ENCODE measurements at regions not wholly inside any gene's neighbourhood (a gene's known extent, or its start where the extent isn't known, plus 50 kb on each side); places are given as distances from the start of the nearest gene placed in this dataset.

DNA sequence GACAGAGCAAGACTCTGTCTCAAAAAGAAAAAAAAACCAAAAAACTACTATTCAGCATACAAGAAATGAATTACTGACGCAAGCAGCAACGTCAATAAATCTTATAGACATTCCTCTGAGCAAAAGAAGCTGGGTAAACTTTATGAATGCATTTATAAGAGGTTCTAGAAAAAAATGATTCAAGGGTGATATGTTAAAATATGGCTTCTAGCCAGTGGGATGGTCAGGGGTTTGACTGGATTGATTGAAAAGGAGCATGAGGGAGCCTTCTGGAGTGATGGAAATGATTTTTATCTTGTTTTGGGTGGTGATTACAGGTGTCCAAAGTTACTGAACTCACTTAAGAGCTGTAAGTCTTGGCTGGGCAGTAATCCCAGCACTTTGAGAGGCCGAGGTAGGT, 64.9 kb upstream of the SALL4 start:
- DNase-seq: no peak

DNA sequence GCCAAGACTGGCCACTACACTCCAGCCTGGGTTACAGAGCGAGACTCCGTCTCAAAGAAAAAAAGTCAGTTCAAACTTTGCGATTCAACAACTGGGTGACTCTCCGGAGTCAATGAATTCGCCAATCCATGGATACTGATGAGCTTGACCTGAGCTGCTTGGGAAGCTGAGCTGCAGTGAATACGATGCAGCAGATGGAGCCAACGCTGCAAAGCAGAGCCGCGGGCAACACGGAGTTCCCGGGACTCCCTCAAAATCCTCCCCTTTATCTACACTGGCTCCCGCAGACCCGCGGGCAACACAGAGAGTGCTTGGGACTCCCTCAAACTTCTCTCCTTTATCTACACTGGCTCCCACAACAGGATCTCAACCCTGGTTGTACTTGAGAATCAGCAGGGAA, 62.6 kb upstream of the SALL4 start:
- DNase-seq: no peak

DNA sequence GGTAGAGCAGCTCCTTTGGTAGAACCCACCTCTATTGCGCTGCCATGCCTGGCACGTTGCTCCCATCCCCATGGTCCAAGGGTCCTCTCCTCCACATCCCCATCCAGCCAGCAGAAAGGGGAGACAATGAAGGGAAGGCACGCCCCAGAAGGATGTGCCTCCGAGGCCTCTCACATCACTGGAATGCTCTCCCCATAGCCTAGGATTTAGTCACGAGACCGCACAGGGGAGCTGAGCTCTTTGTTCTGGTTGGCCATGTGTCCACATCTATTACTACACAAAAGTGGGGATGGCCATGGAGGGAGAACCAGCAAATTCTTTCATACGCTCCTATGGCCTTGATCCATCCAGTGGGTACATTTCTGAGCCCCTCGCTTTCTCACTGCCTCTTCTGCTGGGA, 60.5 kb upstream of the SALL4 start:
- DNase-seq: no peak

DNA sequence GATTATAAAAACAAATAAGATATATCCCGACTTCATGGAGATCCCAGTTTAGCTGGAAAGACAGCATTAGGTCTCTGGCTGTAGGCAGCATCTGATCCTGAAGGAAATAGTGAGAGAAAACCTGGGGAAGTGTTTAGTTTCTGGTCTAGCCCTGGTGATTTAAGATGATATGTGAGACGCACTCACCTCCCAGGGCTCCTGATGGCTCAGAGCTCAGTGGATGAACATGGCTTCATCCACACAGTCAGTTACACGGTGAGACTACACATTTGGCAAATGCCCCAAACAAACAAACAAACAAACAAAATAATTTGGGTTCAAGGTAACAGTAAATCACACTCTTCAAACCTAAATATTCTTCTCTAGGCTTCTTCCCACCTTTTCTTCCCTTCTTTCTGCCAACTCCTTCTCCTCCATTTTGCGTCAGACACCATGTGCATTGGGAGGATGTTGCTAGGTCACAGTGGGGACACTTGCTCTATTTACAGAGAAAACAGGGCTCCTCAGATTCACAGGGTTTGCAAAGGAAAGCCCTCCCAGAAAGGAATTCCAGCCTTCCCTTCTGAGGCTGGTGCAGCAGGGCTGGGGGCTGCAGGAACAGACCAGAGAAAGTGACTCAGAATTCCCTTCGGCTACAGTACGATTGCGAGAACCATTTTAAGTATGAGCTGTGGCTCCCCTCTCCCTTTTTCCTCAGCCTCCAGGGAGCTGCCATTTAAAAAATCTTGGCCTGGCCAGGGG, 59.6 kb upstream of the SALL4 start:
- no peak for DNase-seq

DNA sequence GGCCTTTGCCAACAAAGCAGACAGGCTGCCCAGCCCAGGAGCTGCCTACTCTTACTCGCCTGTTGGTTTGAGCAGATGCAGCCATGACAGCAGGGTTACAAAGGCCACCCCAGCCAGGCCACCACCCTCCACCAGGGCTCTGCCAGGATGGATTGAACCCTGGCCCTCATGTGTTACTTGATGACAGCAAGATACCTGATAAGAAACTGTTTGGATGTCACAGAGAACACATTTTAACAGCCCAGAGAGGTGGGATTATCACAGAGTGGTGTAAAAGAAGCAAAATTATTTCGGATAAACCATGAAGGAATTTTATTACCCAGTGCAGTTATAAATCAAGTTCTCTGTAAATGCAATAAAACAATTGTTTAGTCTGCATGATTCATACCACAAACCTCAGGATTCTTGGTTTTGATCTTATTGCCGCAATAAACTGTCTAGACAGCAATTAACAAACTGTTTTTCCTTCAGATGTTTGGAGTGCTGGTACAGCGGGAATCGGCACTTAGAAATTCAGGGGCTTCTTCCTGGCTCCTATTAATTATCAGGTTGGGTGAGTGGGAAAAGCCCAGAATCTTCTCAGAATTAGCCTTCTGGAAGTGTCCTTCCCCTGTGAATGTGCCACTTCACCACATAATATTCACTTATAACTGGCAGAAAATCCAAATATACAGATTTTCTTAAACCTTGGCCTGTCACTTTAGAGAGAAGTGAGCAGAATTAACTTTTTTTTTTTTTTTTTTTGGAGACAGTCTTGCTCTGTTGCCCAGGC, 58.0 kb upstream of the SALL4 start:
- no peak for DNase-seq

DNA sequence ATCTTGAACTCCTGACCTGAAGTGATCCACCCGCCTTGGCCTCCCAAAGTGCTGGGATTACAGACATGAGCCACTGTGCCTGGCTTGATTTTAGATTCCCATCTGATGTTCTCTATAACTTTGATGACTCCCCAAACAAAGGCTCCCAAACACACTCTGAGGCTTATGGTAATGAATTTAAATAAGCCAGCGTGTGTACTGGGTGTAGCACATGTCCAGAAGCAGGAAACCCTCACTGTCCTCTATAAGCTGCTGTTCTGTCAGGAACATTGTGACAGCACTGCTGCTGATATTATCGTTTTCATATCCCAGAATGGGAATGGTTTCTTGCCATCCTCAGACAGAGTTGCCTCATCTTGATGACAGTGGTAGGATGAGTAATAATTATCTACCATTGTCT, 54.1 kb upstream of the SALL4 start:
- no peak for DNase-seq

DNA sequence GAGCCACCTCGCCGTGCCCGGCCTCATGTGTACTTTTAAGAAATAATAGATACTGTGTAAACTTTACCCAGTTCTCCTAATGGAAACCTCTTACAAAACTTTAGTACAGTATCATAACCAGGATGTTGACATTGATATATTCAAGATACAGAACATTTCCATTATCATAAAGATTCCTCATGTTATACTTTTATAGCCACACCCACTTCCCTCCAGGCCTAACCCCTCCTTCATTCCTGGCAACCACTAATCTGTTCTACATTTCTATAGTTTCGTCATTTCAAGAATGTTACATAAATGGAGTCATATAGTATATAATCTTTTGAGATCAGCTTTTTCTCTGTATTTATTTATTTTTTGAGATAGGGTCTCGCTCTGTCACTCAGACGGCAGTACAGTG, 52.6 kb upstream of the SALL4 start:
- DNase-seq: no peak

Measured in stimulated activated CD4-positive, alpha-beta T cell treated with anti-CD3 and anti-CD28 coated beads, Interleukin-12 subunit alpha, Interleukin-12 subunit beta, amount 100 ng/mL, for 4 hours (primary cell).